HCT116 (cell line): ENCODE measurements at regions not wholly inside any gene's neighbourhood (a gene's known extent, or its start where the extent isn't known, plus 50 kb on each side); places are given as distances from the start of the nearest gene placed in this dataset.

Experiments
- ATAC-seq: fragments of 200-7000 bp; cut with Tn5 transposase; 2 replicates; pipeline ENCODE4 v1.9.1; 2020; ENCODE audit warnings: mild to moderate bottlenecking, moderate library complexity
- BruUV-seq: library from RNA; stranded (reverse); fragments of 400-500 nt; replicated peaks from 2 replicates; lab custom pipeline; 2021; lab: Mats Ljungman, UMichigan
- CTCF ChIA-PET: fragments of 300-600 bp; sonication (Branson Sonifier 250); formaldehyde crosslinking; loops from one replicate; lab custom pipeline; 2021; ENCODE audit warnings: antibody characterized with exemption; lab: Charles Lee
- POLR2A ChIA-PET: fragments of 300-600, 350-600 bp; sonication (Branson Sonifier 250); formaldehyde crosslinking; loops from one replicate; lab custom pipeline; 2021; ENCODE audit warnings: antibody characterized with exemption; lab: Charles Lee
- RAD21 ChIA-PET, 2 experiments: fragments of 300-600 bp; sonication (Branson Sonifier 250); formaldehyde crosslinking; loops; one replicate each; lab custom pipeline; 2023; ENCODE audit warnings: low total read pairs in 2 of 2; ENCODE audit not compliant: uncharacterized antibody in 2 of 2, unreplicated experiment in 2 of 2, low non-redundant PET in 1 of 2; lab: Charles Lee
- DNase-seq: peaks from one replicate; pipeline ENCODE4 v3.0.0-alpha.2; 2010; ENCODE audit warnings: low read depth, low spot score
- H2AFZ ChIP-seq: fragments of 200-600 bp; shearing (Covaris generic), sonication (generic); 2 replicates; pipeline ENCODE4 v1.6.1; 2017; ENCODE audit warnings: low read depth, mixed run types, mixed read lengths, antibody characterized with exemption, low read length; ENCODE audit not compliant: poor library complexity, severe bottlenecking
- H3K27ac ChIP-seq: 2 replicates; pipeline ENCODE4 v1.5.1; 2012; ENCODE audit warnings: low read depth, low read length
- H3K27me3 ChIP-seq: fragments of 200-600 bp; sonication (generic); 2 replicates; pipeline ENCODE4 v1.6.1; 2016; ENCODE audit warnings: mixed run types, low read length, mixed read lengths; ENCODE audit not compliant: insufficient read depth
- H3K36me3 ChIP-seq, 2 experiments: fragments of 200-500 bp in 1 of 2; fragments of 200-600 bp in 1 of 2; sonication (Bioruptor generic) in 1 of 2; sonication (generic) in 1 of 2; 2 replicates each; pipeline versions ENCODE4 v1.5.1 to v1.6.1; 2014 to 2016; ENCODE audit warnings: low read length in 2 of 2, inconsistent platforms in 1 of 2, mixed read lengths in 1 of 2, mixed run types in 1 of 2; ENCODE audit not compliant: insufficient read depth in 2 of 2, control insufficient read depth in 1 of 2
- H3K4me1 ChIP-seq, 2 experiments: fragments of 200-600 bp in 1 of 2; sonication (generic) in 1 of 2; 2 replicates each; pipeline versions ENCODE4 v1.5.1 to v1.6.1; 2012 to 2017; ENCODE audit warnings: low read length in 2 of 2, inconsistent platforms in 1 of 2, mild to moderate bottlenecking in 1 of 2, mixed read lengths in 1 of 2, mixed run types in 1 of 2, moderate library complexity in 1 of 2; ENCODE audit not compliant: insufficient read depth in 2 of 2, control insufficient read depth in 1 of 2
- H3K4me2 ChIP-seq: fragments of 200-600 bp; sonication (generic); 2 replicates; pipeline ENCODE4 v1.6.1; 2017; ENCODE audit warnings: mixed run types, low read length, mixed read lengths
- H3K4me3 ChIP-seq, 2 experiments: fragments of 200-600 bp in 1 of 2; sonication (generic) in 1 of 2; replicated peaks in 1 of 2; 2 replicates each; pipeline ENCODE4 v1.5.1; 2011 to 2016; ENCODE audit warnings: low read length in 2 of 2, control low read depth in 1 of 2, low read depth in 1 of 2, mild to moderate bottlenecking in 1 of 2, mixed read lengths in 1 of 2, mixed run types in 1 of 2
- H3K79me2 ChIP-seq: fragments of 200-600 bp; sonication (generic); 2 replicates; pipeline ENCODE4 v1.6.1; 2017; ENCODE audit warnings: mild to moderate bottlenecking, mixed run types, low read length, moderate library complexity, mixed read lengths; ENCODE audit not compliant: insufficient read depth
- H3K9ac ChIP-seq: fragments of 200-600 bp; sonication (generic); 2 replicates; pipeline ENCODE4 v1.6.1; 2016; ENCODE audit warnings: low read length, mixed read lengths
- H3K9me2 ChIP-seq: fragments of 200-600 bp; sonication (generic), shearing (Covaris generic); 2 replicates; pipeline ENCODE4 v1.6.1; 2017; ENCODE audit warnings: mixed run types, mild to moderate bottlenecking, moderate library complexity; ENCODE audit not compliant: insufficient read depth
- H3K9me3 ChIP-seq, 2 experiments: fragments of 200-500 bp in 1 of 2; fragments of 200-600 bp in 1 of 2; sonication (Bioruptor generic) in 1 of 2; sonication (generic) in 1 of 2; 2 replicates each; pipeline ENCODE4 v1.6.1; 2014 to 2017; ENCODE audit warnings: low read length in 2 of 2, mixed read lengths in 2 of 2, inconsistent platforms in 1 of 2, low read depth in 1 of 2, mild to moderate bottlenecking in 1 of 2, mixed run types in 1 of 2, moderate library complexity in 1 of 2; ENCODE audit not compliant: control insufficient read depth in 1 of 2, insufficient read depth in 1 of 2
- H4K20me1 ChIP-seq: fragments of 200-600 bp; sonication (generic), shearing (Covaris generic); 2 replicates; pipeline ENCODE4 v1.6.1; 2017; ENCODE audit warnings: mixed run types, mild to moderate bottlenecking, moderate library complexity; ENCODE audit not compliant: insufficient read depth
- FOSL1 ChIP-seq: IDR thresholded peaks from 2 replicates; pipeline ENCODE4 v1.6.1; 2012; ENCODE audit warnings: low read depth
- REST ChIP-seq: IDR thresholded peaks from 2 replicates; pipeline ENCODE4 v1.6.1; 2012; ENCODE audit warnings: low read depth
- SP1 ChIP-seq: IDR thresholded peaks from 2 replicates; pipeline ENCODE4 v1.6.1; 2012; ENCODE audit warnings: low read depth
- intact Hi-C: fragments of 100-400 bp; cut with micrococcal nuclease; formaldehyde crosslinking; loops from 2 replicates; pipeline ENCODE4 v1.10.0; 2022

- no peak for DNase-seq
- intact Hi-C loops = no loop called here
- POLR2A ChIA-PET = no interaction called here
Observed at GRCh38 chr12:131281016-131281415, 327.3 kb downstream of the ADGRD1 start.

More at GRCh38 chr12:131281016-131281415, 327.3 kb downstream of the ADGRD1 start:
- H3K4me1 ChIP-seq = no peaks in the 10 kb centered on the region
- no peak overlapping the region for H3K4me2 ChIP-seq
- H3K9me3 ChIP-seq = no peaks in the 10 kb centered on the region
- no peak overlapping the region for H3K9ac ChIP-seq
- H4K20me1 ChIP-seq = no peaks in the 10 kb centered on the region
- H3K79me2 ChIP-seq = no peaks in the 10 kb centered on the region
- H3K36me3 ChIP-seq = no peaks in the 10 kb centered on the region
- CTCF ChIA-PET = no interaction called here
- H3K27me3 ChIP-seq = no peaks in the 10 kb centered on the region
- no peak overlapping the region for H3K27ac ChIP-seq
- no TSS peak for BruUV-seq
- H3K4me3 ChIP-seq = no peak overlapping the region
- no peak overlapping the region for H2AFZ ChIP-seq
- TF ChIP-seq REST (no peak), FOSL1 (no peak), SP1 (no peak)
- no peaks in the 10 kb centered on the region for H3K9me2 ChIP-seq
- RAD21 ChIA-PET = no interaction called here
- ATAC-seq = no peak
